ENCODE measurements at regions not wholly inside any gene's neighbourhood (a gene's known extent, or its start where the extent isn't known, plus 50 kb on each side); places are given as distances from the start of the nearest gene placed in this dataset.

GRCh38 chr15:68500363-68501258, 68.6 kb upstream of the ITGA11 start:
- peak; percentile 34 for DNase-seq

- DNase-seq = no peak
Observed at GRCh38 chr15:68501259-68501591, 69.3 kb upstream of the ITGA11 start.

- DNase-seq = no peak
Observed at GRCh38 chr15:68501616-68502015, 69.7 kb upstream of the ITGA11 start.

- no peak for DNase-seq
Observed at GRCh38 chr15:68502398-68502901, 70.5 kb upstream of the ITGA11 start.

- no peak for DNase-seq
Observed at GRCh38 chr15:68503213-68503612, 71.2 kb upstream of the ITGA11 start.

- peak; percentile 79 for DNase-seq
Observed at GRCh38 chr15:68503791-68504680, 72.1 kb upstream of the ITGA11 start.

- no peak for DNase-seq
Observed at GRCh38 chr15:68504681-68505170, 72.8 kb upstream of the ITGA11 start.

GRCh38 chr15:68506071-68506470, 72.7 kb upstream of the CORO2B start:
- no peak for DNase-seq

GRCh38 chr15:68507447-68507846, 71.3 kb upstream of the CORO2B start:
- no peak for DNase-seq

GRCh38 chr15:68508485-68509189, 70.2 kb upstream of the CORO2B start:
- no peak for DNase-seq

GRCh38 chr15:68510558-68510957, 68.2 kb upstream of the CORO2B start:
- no peak for DNase-seq

GRCh38 chr15:68511073-68511991, 67.5 kb upstream of the CORO2B start:
- DNase-seq = peak; percentile 93

- DNase-seq = no peak
Observed at GRCh38 chr15:68512052-68512451, 66.7 kb upstream of the CORO2B start.

GRCh38 chr15:68512598-68512997, 66.2 kb upstream of the CORO2B start:
- peak; percentile 41 for DNase-seq

- no peak for DNase-seq
Observed at GRCh38 chr15:68515371-68516095, 63.3 kb upstream of the CORO2B start.

GRCh38 chr15:68517285-68517761, 61.5 kb upstream of the CORO2B start:
- DNase-seq = peak; percentile 83

- no peak for DNase-seq
Observed at GRCh38 chr15:68518046-68518445, 60.7 kb upstream of the CORO2B start.

GRCh38 chr15:68518785-68519430, 59.9 kb upstream of the CORO2B start:
- DNase-seq = no peak

GRCh38 chr15:68524753-68525584, 53.8 kb upstream of the CORO2B start:
- DNase-seq = peak; percentile 97
